Loucy (cell line): ENCODE measurements at regions not wholly inside any gene's neighbourhood (a gene's known extent, or its start where the extent isn't known, plus 50 kb on each side); places are given as distances from the start of the nearest gene placed in this dataset.

Experiments
- H2AFZ ChIP-seq: fragments of 200-600 bp; sonication (generic); 2 replicates; pipeline ENCODE4 v1.6.0; 2016; ENCODE audit warnings: antibody characterized with exemption, mild to moderate bottlenecking, low read length, moderate library complexity
- H3F3A ChIP-seq: fragments of 200-600 bp; 2 replicates; pipeline ENCODE4 v1.6.0; 2016; ENCODE audit warnings: antibody characterized with exemption, low read depth, mild to moderate bottlenecking
- H3K27me3 ChIP-seq: fragments of 200-600 bp; sonication (generic); 2 replicates; pipeline ENCODE4 v1.6.1; 2014; ENCODE audit warnings: low read length, mild to moderate bottlenecking; ENCODE audit not compliant: insufficient read depth, poor library complexity, severe bottlenecking
- H3K36me3 ChIP-seq: fragments of 200-600 bp; sonication (generic); 2 replicates; pipeline ENCODE4 v1.6.1; 2016; ENCODE audit warnings: low read length; ENCODE audit not compliant: insufficient read depth
- H3K4me1 ChIP-seq: fragments of 200-600 bp; sonication (generic); 2 replicates; pipeline ENCODE4 v1.5.1; 2014; ENCODE audit warnings: low read length, mild to moderate bottlenecking; ENCODE audit not compliant: insufficient read depth, poor library complexity, severe bottlenecking
- H3K4me2 ChIP-seq: fragments of 200-600 bp; sonication (generic); 2 replicates; pipeline ENCODE4 v1.6.0; 2014; ENCODE audit warnings: antibody characterized with exemption, low read length, low read depth, mild to moderate bottlenecking; ENCODE audit not compliant: poor library complexity, severe bottlenecking
- H3K4me3 ChIP-seq: fragments of 200-600 bp; sonication (generic); 2 replicates; pipeline ENCODE4 v1.5.1; 2014; ENCODE audit warnings: low read length, mild to moderate bottlenecking, mixed read lengths; ENCODE audit not compliant: poor library complexity, severe bottlenecking
- H3K79me2 ChIP-seq: fragments of 200-600 bp; sonication (generic); 2 replicates; pipeline ENCODE4 v1.6.1; 2014; ENCODE audit warnings: low read length; ENCODE audit not compliant: insufficient read depth
- H3K9ac ChIP-seq: fragments of 200-600 bp; sonication (generic); 2 replicates; pipeline ENCODE4 v1.6.0; 2014; ENCODE audit warnings: mild to moderate bottlenecking, low read depth, low read length, moderate library complexity; ENCODE audit not compliant: poor library complexity, severe bottlenecking
- H3K9me2 ChIP-seq: fragments of 200-600 bp; sonication (generic); replicated peaks from 2 replicates; pipeline ENCODE4 v1.6.1; 2016; ENCODE audit warnings: low read depth, low read length, mixed read lengths
- H3K9me3 ChIP-seq: fragments of 200-600 bp; sonication (generic); 2 replicates; pipeline ENCODE4 v1.6.1; 2014; ENCODE audit warnings: mild to moderate bottlenecking, antibody characterized with exemption, low read length, low read depth; ENCODE audit not compliant: insufficient read depth
- H4K20me1 ChIP-seq: fragments of 200-600 bp; sonication (generic); 2 replicates; pipeline ENCODE4 v1.6.0; 2014; ENCODE audit warnings: antibody characterized with exemption, low read length, mild to moderate bottlenecking; ENCODE audit not compliant: insufficient read depth, poor library complexity, severe bottlenecking
- CTCF ChIP-seq: fragments of 200-600 bp; sonication (generic); conservative IDR thresholded peaks from 2 replicates; pipeline ENCODE4 v1.5.1; 2014; ENCODE audit warnings: mild to moderate bottlenecking, antibody characterized with exemption, low read length
- EZH2phosphoT487 ChIP-seq: fragments of 200-600 bp; IDR thresholded peaks from 2 replicates; pipeline ENCODE4 v1.6.1; 2018; ENCODE audit warnings: antibody characterized with exemption, mild to moderate bottlenecking, moderate library complexity, borderline replicate concordance

- Histone ChIP-seq H3F3A (no peaks in the 10 kb centered on the region), H3K36me3 (no peaks in the 10 kb centered on the region), H3K9me3 (no peaks in the 10 kb centered on the region), H3K9me2 (no peaks in the 10 kb centered on the region), H3K4me2 (no peak overlapping the region), H3K27me3 (no peaks in the 10 kb centered on the region), H3K9ac (no peak overlapping the region), H4K20me1 (no peaks in the 10 kb centered on the region), H2AFZ (no peak overlapping the region), H3K4me3 (no peak overlapping the region), H3K4me1 (no peaks in the 10 kb centered on the region), H3K79me2 (no peaks in the 10 kb centered on the region)
- no peak for TF ChIP-seq EZH2phosphoT487
- no peak for TF ChIP-seq CTCF
Observed at GRCh38 chr10:64586934-64587503, 1065.8 kb downstream of the REEP3 start.

GRCh38 chr10:64594072-64594471, 1072.9 kb downstream of the REEP3 start:
- H3K4me1 ChIP-seq, result no peaks in the 10 kb centered on the region
- no peaks in the 10 kb centered on the region for H3K27me3 ChIP-seq
- H3K4me2 ChIP-seq, result no peak overlapping the region
- H3F3A ChIP-seq, result no peaks in the 10 kb centered on the region
- TF ChIP-seq EZH2phosphoT487 (no peak), CTCF (no peak)
- no peaks in the 10 kb centered on the region for H3K36me3 ChIP-seq
- no peak overlapping the region for H2AFZ ChIP-seq
- H3K79me2 ChIP-seq, result no peaks in the 10 kb centered on the region
- no peak overlapping the region for H3K4me3 ChIP-seq
- no peaks in the 10 kb centered on the region for H3K9me2 ChIP-seq
- no peaks in the 10 kb centered on the region for H4K20me1 ChIP-seq
- no peaks in the 10 kb centered on the region for H3K9me3 ChIP-seq
- no peak overlapping the region for H3K9ac ChIP-seq

GRCh38 chr10:64598600-64598999, 1077.4 kb downstream of the REEP3 start:
- no peaks in the 10 kb centered on the region for H4K20me1 ChIP-seq
- no peak overlapping the region for H2AFZ ChIP-seq
- no peak overlapping the region for H3K9ac ChIP-seq
- H3K4me3 ChIP-seq, result no peak overlapping the region
- H3K36me3 ChIP-seq, result no peaks in the 10 kb centered on the region
- no peaks in the 10 kb centered on the region for H3F3A ChIP-seq
- no peaks in the 10 kb centered on the region for H3K79me2 ChIP-seq
- TF ChIP-seq EZH2phosphoT487, result no peak
- no peak for TF ChIP-seq CTCF
- no peaks in the 10 kb centered on the region for H3K4me1 ChIP-seq
- no peak overlapping the region for H3K4me2 ChIP-seq
- no peaks in the 10 kb centered on the region for H3K9me2 ChIP-seq
- no peaks in the 10 kb centered on the region for H3K27me3 ChIP-seq
- H3K9me3 ChIP-seq, result no peaks in the 10 kb centered on the region
